Ascending aorta (tissue), 2 donors: ENCODE measurements at regions not wholly inside any gene's neighbourhood (a gene's known extent, or its start where the extent isn't known, plus 50 kb on each side); places are given as distances from the start of the nearest gene placed in this dataset.

ENCODE experiments used
- DNase-seq, 2 donors: peaks; one replicate each; pipeline ENCODE4 v3.0.0-alpha.2; 2019; ENCODE audit warnings: low spot score in 2 of 2
- H3K27ac ChIP-seq, 2 donors: fragments of 200-600 bp; sonication (generic); one replicate each; pipeline ENCODE4 v1.5.1; 2016 to 2017; ENCODE audit warnings: mild to moderate bottlenecking in 1 of 2
- H3K27me3 ChIP-seq: fragments of 200-600 bp; sonication (generic); one replicate; pipeline ENCODE4 v1.5.1; 2017
- H3K36me3 ChIP-seq, 2 donors: fragments of 200-600 bp; sonication (generic); one replicate each; pipeline ENCODE4 v1.5.1; 2016
- H3K4me1 ChIP-seq, 2 donors: fragments of 200-600 bp; sonication (generic); one replicate each; pipeline ENCODE4 v1.5.1; 2016 to 2017; ENCODE audit warnings: mild to moderate bottlenecking in 1 of 2
- H3K4me3 ChIP-seq, 2 donors: fragments of 200-600 bp; sonication (generic); one replicate each; pipeline ENCODE4 v1.5.1; 2016 to 2017; ENCODE audit warnings: mild to moderate bottlenecking in 1 of 2
- H3K9me3 ChIP-seq, 2 donors: fragments of 200-600 bp; sonication (generic); one replicate each; pipeline ENCODE4 v1.5.1; 2016
- intact Hi-C: fragments of 100-400 bp; cut with DNase I; formaldehyde crosslinking; loops from one replicate; pipeline ENCODE4 v1.15.1; 2023
- TF ChIP-seq, protein P1 (sequence below), 3 experiments: fragments of 200-600 bp in 2 of 3; fragments of 450-650 bp in 1 of 3; sonication (generic) in 2 of 3; IDR thresholded peaks; one replicate each; pipeline ENCODE4 v1.5.1; 2016 to 2019; ENCODE audit warnings: antibody characterized with exemption in 3 of 3, mild to moderate bottlenecking in 1 of 3, moderate library complexity in 1 of 3

DNA sequence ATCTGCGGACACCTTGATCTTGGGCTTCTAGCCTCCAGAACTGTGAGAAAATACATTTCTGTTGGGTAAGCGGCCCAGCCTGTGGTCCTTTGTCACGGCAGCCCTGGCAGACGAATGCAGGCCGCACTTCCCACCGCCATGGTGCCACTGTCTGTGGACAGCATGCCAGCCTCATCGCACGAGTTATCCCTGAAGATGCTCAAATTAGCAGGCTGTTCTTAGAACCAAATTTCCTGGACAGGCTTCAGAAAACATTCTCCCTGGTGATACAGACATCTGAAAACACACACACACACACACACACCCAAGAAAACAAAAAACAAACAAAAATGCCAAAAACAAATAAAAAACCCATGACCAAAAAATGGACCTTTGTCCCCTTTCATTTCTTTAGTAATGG lies 343.5 kb upstream of the GATB start:
- Histone ChIP-seq H3K4me3 (no peak overlapping the region), H3K36me3 (no peaks in the 10 kb centered on the region), H3K9me3 (no peaks in the 10 kb centered on the region), H3K27me3 (no peaks in the 10 kb centered on the region), H3K27ac (no peak overlapping the region), H3K4me1 (no peaks in the 10 kb centered on the region)
- intact Hi-C loops, result no loop called here
- DNase-seq, result no peak
- TF ChIP-seq, protein P1, sequence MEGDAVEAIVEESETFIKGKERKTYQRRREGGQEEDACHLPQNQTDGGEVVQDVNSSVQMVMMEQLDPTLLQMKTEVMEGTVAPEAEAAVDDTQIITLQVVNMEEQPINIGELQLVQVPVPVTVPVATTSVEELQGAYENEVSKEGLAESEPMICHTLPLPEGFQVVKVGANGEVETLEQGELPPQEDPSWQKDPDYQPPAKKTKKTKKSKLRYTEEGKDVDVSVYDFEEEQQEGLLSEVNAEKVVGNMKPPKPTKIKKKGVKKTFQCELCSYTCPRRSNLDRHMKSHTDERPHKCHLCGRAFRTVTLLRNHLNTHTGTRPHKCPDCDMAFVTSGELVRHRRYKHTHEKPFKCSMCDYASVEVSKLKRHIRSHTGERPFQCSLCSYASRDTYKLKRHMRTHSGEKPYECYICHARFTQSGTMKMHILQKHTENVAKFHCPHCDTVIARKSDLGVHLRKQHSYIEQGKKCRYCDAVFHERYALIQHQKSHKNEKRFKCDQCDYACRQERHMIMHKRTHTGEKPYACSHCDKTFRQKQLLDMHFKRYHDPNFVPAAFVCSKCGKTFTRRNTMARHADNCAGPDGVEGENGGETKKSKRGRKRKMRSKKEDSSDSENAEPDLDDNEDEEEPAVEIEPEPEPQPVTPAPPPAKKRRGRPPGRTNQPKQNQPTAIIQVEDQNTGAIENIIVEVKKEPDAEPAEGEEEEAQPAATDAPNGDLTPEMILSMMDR (IDR thresholded peaks at IDR 0.05), result no peak

DNA sequence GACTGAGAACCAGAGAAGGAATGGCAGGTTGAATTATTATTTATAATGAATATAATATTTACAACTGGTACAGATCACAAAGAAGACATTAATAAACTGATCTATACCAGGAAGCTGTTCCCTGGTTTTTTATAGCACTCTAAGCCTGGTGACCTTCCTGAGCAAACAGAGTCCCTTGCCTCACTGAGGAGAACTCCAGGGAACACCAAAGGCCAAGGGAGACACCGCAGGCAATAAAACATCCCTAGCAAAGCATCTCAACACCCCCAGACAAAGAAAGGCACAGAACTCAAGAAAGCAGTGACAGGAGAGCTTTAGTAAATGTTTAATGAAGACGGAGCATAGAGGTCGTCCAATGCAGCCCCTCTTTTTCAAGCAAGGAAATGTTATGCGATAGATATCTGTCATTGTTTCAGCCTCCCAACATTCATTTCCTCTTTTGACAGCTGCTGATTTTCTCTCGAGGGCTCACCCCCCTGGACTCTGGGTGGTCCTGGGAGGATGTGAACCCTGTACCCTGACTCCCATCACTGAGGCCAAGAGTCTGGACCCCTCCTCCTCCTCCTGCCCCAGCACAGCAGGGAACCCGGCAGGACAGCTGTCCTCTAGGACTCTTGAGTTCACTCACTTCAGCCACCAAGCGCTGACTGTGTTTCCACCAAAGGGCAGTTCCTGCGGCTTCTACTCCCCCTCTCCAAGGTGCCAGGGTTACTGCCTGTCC lies 342.5 kb upstream of the GATB start:
- no peak for DNase-seq
- H3K27me3 ChIP-seq, result no peaks in the 10 kb centered on the region
- TF ChIP-seq, protein P1 (IDR thresholded peaks at IDR 0.05), result no peak
- no peaks in the 10 kb centered on the region for H3K36me3 ChIP-seq
- H3K4me3 ChIP-seq, result no peak overlapping the region
- no peak overlapping the region for H3K27ac ChIP-seq
- no peaks in the 10 kb centered on the region for H3K9me3 ChIP-seq
- intact Hi-C loops, result no loop called here
- H3K4me1 ChIP-seq, result no peaks in the 10 kb centered on the region

DNA sequence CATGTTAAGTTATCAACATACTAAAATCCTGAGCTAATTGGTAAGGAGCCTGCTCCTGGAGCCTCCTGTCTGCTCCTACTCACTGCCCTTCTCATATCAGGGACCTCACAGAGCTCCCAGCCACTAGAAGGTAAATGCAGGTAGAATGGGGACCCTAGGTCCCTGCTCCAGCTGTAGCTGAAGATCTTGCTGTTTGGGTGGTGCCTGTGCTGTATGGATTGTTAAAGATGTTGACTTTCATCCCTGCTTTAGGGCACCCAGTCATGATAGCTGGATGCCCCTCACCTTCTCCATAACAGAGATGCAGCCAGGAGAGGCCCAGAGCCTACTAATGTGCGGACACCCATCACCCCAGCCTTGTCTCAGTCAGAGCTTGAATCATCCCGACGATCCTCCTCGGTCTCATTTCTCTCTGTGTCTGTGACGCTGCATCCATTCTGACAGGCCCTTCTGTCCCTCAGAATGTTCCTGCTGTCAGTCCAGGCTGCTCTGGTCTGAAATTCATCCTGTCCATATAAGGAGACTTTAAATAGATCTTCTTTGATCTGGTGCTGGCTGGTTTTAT lies 341.7 kb upstream of the GATB start:
- Histone ChIP-seq H3K4me1 (no peaks in the 10 kb centered on the region), H3K4me3 (no peak overlapping the region), H3K27me3 (no peaks in the 10 kb centered on the region), H3K36me3 (no peaks in the 10 kb centered on the region), H3K9me3 (no peaks in the 10 kb centered on the region), H3K27ac (no peak overlapping the region)
- DNase-seq, result no peak
- TF ChIP-seq, protein P1 (IDR thresholded peaks at IDR 0.05), result no peak
- intact Hi-C loops, result no loop called here

DNA sequence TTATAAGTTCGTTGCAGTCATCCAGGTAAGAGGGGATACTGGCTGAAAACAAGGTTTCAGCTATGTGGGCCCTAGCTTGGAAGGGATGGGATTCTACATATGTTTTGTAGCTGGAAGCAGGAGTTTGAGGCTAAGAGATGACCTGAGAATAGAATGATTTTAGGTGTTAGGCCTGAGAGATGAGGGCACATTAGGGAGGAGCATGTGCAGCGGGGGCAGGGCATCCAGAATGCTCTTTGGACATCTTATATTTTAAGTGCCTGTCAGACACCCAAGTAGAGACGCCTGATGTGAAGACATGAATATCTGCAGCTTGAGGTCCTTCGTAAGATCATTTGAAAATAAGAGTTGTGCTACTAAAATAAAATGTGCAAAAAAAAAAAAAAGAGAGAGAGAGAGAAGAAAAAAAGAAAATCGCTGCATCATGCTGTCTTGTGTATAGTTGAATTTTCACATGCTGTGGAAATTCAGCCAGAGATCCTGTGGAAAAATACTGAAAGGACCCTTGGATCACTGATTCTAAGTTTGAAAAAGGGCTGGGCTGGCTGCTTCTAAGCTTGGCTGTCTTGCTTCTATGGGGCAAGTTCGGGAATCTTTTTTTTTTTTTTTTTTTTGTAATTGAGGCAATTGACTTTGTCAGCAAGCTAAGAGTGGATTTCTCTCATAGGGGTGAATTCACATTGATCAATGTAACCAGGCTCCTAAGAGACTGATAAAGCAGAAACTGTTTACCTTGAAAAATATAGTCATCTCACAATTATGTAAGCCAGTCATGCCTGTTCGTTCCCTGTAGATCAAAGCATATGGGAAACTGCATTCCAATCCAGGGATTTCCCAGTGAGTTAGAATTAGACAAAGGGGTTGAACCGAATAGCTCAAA lies 341.0 kb upstream of the GATB start:
- intact Hi-C loops, result no loop called here
- H3K4me1 ChIP-seq, result no peaks in the 10 kb centered on the region
- TF ChIP-seq, protein P1 (IDR thresholded peaks at IDR 0.05), result no peak
- H3K27ac ChIP-seq, result no peak overlapping the region
- no peak for DNase-seq
- H3K9me3 ChIP-seq, result no peaks in the 10 kb centered on the region
- no peaks in the 10 kb centered on the region for H3K36me3 ChIP-seq
- no peaks in the 10 kb centered on the region for H3K27me3 ChIP-seq
- H3K4me3 ChIP-seq, result no peak overlapping the region

DNA sequence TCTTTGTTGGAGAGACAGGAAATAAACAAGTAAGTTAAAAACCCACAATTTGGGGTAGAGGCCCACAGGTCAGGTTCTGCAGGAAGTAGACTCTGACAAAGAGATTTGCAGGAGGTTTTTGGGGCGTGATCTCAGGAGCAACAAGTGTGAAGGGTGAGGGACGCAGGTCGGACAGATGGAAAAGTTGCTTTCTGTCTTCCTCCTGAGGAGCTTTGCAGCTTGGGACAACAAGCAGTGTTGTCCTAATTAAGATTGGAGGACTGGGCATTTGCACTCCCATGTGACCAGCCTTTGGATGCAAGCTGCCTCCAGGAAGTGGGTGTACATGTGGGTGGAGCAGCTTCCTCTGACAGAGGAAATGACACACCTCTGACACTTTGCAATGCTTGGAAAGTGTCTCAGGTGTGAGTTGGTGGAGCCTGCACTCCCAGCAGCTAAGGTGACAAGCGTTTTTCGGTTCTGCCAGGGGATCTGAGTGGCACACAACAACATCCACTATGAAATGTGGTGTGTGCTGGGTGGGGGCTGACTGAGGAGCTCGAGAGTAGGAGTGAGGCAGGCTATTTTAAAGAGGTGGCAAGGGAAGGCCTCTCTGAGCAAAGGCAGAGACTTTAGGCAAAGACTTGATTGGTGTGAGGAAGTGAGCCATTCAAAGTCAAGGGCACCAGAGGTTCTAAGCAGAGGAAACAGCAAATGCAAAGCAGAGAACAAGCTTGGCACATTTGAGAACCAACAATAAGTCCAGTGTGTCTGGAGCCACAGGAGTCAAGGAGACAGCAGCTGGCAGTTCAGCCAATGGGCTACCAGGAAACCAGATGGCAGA lies 339.8 kb upstream of the GATB start:
- Histone ChIP-seq H3K36me3 (no peaks in the 10 kb centered on the region), H3K9me3 (no peaks in the 10 kb centered on the region), H3K4me3 (no peak overlapping the region), H3K27me3 (no peaks in the 10 kb centered on the region), H3K27ac (no peak overlapping the region), H3K4me1 (no peaks in the 10 kb centered on the region)
- DNase-seq, result no peak
- TF ChIP-seq, protein P1 (IDR thresholded peaks at IDR 0.05), result no peak
- intact Hi-C loops, result no loop called here
